Stimulated activated CD4-positive, alpha-beta T cell treated with anti-CD3 and anti-CD28 coated beads, Interleukin-12 subunit alpha, Interleukin-12 subunit beta, amount 100 ng/mL, for 48 hours (primary cell): ENCODE measurements at regions not wholly inside any gene's neighbourhood (a gene's known extent, or its start where the extent isn't known, plus 50 kb on each side); places are given as distances from the start of the nearest gene placed in this dataset.

ENCODE experiments used
- DNase-seq, 3 donors: peaks; one replicate each; pipeline ENCODE4 v3.0.0-alpha.2; 2020; ENCODE audit warnings: low read depth in 2 of 3, low spot score in 1 of 3

DNA sequence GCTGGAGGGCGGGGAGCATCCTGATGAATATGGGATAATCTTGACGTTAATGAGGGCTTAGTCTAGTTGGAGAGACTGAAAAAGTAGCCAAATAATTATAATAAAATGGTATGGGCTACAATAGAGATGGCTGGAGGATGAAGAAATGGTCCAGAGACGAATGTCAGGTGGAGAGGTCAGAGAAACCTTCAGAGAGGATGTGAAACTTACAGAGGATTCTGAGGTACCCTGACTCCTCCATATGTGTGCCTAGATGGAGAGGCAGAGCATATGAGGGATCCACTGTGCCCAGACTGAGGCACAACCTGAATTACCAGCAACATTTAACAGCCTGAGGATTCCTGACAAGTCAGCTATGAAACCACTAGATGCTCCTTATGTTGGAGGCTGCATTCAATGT, 417.0 kb downstream of the ATP23 start:
- DNase-seq = no peak

DNA sequence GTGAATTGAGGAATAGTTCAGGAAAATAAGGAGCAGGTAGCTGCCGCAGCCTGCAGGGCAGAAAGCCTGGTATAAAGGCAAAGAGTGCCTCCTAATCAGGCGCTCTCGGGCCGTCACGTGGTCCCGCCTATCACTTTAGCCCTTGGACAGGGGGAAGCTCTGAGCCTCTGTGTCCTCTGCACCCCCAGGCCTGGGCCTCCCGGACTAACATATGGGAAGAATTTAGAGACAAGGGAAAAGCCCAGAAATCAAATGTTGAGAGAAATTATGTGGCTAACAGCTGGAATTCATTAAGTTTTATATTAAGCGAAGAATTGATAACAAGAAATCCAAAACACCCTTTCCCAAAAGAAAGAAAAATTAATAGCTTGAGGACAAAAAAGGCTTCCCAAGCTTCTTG, 417.7 kb downstream of the ATP23 start:
- no peak for DNase-seq

DNA sequence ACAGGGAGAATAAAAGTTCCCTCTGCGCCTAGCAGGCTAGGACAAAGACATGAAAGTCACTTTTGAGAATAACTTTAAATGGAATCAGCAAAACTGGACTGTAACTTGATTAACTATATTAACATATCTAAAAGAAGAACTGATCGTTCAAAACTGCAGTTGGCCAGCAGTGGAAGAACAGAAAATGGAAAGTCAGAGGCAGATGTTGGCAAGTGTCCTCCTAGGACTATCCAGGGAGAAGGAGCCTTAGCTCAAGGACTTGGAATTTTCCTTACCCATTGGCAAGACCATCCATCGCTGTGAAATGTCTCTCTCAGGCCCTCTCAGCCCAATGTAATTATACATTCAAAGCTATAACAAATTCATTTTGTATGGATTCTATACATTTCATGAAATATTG, 419.7 kb downstream of the ATP23 start:
- DNase-seq = no peak

DNA sequence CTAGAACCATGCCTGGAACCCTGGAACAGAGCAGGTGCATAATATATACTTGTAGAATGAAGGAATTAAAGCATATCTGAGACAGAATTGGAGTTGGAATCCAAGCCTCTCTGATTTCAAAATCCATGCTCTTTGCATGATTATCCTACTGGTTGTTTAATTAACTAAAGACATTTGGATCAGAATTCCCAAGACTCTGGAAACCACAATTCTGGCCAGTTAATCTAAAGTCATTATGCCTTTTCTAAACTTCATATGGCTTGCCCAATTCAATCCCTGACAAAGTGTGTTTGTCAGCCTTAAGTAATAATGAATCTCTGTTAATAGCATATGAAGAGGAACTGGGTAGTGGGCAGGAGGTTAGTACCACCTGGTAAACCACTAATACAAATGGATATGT, 422.6 kb downstream of the ATP23 start:
- no peak for DNase-seq

DNA sequence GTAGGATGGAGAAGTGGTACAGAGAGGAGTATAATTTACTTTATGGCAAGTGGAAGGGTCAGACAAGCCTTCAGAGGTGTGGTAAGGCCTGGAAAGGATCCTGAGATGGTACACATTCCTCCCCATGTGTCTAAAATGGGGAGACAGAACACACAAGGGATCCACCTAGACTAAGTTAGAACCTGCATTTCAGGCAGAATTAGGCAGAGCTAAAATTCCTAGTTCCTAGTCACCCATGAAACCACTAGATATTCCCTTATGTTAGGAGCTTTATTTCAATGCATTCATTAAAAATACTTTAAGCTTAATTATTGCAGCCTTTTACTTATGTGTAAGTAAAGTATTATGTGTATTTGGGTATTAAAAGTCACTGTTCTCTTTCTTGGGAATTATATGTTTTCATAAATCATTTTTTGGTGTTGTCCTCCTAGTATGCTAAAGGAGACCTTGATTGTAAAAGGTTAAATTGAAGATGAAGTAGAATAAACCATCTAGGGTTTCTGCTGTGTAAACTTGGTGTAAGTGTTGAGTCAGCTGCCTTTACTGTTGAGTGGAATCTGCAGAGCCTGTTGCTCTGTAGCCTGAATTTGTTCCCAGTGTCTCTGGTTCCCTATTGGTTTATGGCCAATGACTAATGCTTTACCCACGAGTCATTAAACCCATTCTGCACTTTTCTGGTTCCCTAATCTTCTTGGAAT, 423.2 kb downstream of the ATP23 start:
- no peak for DNase-seq

DNA sequence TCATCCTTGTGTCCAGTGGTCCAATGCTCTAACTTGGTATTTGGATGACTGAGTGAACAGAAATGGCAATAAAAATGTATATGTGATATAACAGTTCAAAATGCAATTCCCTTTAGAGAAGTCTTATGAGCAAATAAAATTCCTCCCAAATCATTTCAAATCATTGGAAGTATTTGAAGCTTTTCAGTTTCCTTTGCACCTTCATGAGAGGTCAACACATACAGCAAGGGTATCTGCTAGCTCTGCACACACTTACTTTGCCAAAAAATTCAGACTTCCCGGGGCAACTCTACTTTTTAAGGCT, 423.7 kb downstream of the ATP23 start:
- no peak for DNase-seq

DNA sequence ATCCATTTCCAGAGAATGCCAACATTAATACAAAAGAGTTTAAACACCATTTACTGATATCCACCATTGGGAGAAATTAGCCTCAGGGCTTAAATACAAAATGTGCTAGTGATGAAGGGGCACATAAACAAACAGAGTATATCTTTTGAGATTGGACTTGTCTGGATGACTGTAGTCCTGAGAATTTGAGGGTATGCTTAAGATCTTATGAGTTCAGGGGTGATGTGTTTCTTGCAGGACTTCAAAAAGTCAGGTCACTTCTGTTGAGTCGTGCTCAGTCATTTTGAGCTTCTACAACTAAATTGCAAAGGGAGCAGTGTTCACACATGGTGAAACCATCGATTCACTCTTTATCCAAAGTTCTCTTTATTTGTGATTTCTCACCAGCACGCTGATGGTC, 425.7 kb downstream of the ATP23 start:
- no peak for DNase-seq

DNA sequence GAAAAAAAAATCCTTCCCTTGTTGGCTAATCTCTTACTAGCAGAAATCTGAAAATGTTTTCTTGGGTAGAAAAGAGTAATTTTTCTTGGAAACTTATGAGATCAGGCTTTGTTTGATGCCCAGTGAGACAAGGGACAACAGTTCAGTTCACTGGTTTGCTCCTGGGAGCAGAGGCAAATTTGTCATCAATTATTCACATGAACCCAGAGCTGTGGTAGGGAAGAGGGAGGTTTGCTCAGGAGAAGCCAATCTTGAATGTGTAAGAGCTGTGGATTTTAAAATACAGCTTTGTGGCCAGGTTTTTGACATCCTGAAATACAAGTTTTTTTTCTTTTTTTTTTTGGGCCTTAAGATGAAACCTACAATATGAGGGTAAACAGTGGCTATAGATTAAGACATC, 426.6 kb downstream of the ATP23 start:
- DNase-seq = no peak

DNA sequence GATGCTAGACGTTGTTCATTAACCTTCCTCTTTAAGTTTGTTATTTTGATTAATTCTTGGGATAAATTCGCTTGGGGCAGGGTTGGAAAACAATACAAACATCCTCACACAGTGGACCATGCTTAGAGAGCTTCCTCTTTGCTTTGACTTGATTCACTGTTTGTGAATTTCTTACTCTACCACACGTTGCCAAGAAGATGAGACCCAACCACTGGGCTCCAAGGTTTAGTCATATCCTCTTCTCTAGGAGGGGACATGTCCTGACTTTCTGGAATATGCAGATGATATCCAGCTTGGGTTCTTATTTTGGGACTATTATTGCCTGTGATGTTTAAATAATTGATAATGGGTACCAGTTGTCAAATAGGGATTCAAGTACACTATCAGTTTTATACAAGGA, 428.2 kb downstream of the ATP23 start:
- no peak for DNase-seq

DNA sequence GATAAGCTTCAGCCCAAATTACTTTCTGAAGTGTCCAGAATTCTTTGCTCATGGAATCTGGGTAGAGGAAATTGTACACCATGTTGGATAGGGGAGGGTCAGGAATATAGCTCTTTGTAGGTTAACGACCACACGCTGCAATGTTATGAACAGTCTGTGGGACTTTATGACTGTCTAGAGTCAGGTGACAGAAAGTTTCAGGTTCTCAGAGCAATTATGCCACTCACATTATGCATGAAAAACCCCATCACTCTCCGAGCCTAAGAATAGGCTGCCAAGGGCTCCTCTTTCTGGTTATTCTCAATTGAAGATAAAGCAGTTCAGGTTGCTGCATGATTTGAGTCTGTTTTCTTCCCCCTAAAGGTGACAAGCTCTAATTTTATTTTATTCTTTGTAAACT, 430.9 kb downstream of the ATP23 start:
- DNase-seq = no peak

DNA sequence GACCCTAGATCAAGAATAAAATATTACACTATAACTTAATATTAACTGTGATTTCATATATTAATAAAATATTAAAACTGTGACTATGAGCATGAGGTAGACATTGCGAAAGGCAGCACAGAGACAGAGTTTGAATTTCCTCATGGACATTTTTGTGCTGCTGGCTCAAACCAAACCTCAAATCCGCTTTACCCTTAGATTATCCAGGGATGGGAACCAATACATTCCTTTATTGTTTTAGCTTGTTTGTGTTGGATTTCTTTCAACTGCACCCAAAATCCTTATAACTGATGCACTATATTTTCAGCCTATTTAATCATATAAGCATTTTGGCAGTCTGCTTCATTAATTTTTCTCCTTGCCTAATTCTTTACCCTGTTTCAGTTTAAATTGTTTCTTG, 436.7 kb downstream of the ATP23 start:
- DNase-seq = no peak

DNA sequence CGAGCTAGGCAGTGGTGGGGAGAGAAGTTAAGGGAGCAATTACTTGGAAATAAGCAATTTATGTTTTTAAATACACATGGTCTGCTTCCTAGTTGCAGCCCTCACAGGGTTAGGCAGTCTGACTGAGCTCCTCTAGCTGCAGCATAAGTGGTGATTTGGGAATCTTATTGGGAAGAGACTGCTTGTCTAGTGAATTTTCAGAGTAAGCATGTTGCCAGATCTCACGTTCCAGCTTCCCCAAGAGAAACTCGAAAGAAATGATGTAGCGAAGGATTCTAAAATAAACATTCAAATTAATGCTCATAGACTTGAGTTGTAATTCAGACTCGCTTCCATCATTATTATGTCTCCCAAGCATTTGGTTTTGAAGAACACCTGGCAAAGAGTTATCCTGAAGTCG, 440.2 kb downstream of the ATP23 start:
- DNase-seq = no peak

DNA sequence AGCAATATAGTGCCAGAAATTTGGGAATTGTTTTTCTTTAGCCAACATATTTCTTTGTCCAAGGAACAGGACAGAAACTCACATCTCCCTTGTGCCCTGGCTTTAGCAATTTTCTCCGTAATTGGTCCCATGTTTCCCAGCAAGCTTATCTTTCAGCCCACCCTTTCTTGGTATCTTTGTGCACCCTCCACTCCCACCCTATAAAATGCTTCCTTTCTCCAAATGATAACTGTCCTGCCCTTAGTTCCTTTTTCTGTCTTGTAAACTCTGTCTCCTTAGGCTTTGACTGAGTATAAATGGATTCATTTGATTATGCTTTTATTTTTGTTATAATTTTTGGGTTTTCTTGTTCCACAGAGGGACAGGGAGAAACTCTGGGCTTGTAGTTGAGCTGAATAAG, 442.8 kb downstream of the ATP23 start:
- DNase-seq = no peak

DNA sequence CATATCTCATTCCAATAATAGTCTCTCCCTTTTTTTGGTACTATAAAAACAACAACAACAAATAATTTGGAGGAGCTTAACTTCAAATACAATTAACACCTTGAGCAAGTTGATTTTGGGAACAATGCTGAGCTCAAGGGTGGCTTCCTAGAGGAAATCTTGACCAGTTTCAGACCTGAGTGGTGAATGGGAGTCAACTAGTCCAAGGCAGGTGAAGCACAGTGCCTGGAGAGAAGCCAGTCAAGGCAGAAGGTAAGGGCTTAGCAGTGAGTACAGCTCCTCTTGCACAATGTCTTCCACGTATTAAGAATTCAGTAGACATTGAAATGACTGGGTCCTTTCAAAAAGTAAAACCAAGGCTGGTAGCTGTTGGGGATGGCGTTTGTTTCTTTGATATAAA, 444.8 kb downstream of the ATP23 start:
- no peak for DNase-seq

DNA sequence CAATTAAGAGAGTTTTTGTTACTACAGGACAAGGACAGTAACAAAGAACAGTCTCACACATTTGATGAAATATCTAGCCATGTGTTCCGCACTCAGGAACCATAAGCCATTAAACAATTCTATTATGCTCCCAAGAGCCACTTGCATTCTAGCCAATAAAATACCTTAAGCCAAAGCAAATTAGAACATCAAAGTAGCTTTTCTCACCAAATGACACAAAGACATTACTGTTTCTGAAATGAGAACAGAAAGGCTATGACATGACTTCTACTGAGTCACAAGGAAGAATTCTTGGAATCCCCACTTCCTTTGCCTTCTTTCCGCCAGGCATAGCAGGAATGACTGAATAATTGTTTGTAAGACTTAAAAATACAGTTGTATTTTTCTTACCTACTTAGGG, 445.8 kb downstream of the ATP23 start:
- DNase-seq = no peak

DNA sequence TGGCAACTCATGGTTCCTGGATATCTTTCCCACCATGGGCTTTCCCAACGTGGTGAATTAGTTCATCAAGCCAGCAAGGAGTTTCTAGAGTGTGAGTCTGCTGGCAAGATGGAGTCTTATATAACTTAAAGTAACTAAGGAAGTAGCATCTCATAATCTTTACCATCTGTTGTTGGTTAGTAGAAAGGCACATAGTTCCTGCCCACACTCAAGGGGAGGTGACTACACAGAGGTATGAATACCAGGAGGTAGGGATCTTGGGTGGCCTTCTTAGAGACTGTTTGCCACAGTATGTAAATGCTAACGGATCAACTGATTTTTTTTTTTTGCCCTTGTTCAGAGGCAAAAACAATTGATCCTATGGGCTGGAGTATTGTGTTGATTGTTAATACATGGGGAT, 446.9 kb downstream of the ATP23 start:
- no peak for DNase-seq

DNA sequence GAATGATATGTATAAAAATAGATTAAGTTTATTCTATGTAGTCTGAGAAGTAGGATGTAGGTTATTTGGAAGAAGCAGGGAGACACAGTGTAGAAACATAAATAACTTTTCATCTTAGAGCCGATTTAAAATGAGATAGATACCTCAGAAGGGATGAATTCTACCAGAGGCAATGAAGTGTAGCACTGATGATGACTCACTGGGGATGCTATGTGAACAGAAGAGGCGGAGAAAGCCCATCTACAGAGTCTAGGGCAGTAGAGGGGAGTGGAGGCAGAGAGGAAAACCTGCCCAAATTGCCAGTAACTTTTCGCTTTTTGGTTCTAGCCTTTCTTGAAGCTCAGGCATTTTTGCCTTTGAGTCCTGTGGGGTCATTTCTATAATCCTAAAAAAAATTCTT, 451.8 kb downstream of the ATP23 start:
- DNase-seq = no peak

DNA sequence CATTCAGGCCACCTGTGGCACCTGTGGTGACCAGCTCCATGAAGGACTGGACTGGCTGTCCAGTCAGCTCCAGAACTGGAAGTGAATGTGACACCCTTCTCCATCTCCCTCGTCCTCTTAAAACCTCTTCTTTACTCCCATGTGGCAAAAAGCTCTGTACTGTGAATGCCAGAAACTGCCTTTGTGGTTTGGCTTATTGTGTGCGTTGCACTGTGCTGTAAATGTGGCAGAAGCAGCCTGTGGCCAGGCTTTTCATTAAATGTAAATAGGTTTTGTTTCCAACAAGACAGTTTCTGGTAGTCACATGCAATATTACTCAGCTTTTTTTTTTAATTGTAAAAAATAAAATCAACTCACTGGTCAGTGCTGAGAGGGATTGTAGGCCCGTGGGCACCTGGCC, 453.7 kb downstream of the ATP23 start:
- DNase-seq = no peak

DNA sequence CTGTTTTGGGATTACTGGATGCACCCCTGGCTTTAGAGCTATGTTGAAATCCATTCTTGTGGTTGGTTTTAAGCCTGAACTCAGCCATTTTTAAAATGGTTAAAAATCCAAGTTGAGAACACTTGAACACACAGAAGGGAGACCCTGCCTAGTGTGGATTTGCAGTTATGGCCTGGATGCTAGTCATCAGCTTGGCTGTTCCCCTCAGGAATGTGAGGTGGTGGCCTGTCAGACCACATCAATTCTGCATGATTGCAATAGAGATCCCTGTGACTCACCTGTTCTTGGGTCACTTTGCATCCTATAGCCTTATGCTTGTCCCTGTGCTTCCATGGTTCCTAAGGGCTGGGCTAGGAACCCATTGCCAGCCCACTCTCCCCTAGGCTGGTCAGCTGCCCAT, 454.1 kb downstream of the ATP23 start:
- DNase-seq = no peak

DNA sequence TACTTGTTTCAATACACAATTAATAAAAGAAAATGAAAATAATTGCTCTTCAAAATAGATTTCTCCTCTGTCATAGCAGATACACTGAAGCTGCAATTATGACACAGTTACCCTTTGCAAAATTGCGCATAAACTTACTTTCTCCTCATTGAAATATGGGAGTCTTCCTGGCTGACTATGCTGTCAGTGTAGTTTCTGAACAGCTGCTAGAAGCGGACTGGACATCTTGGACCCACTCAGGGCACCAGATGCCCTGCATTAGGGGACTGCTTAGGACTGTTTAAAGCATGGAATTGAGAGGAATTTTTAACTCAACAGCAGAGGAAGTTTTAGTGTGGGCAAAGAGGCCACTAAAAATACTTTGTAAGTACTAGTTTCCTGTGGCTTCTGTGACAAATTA, 454.9 kb downstream of the ATP23 start:
- no peak for DNase-seq

DNA sequence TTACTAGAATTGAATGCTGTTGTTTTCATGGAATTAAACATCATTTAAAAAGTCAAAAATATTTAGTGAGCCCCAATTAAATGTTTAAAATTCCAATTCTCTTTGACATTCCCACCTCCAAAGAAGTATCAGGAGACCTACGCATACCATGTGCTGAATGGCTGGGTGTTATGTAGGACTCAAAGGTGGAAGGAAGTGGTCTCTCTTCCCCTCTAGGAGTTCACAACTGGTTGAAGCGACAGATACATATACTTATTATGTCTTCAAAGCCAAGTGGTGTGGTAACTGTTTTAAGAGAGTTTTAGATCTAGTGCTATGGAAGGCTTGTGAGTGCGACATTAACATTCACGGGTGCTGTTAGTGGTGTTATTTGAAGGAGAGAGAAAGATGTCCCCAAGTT, 464.0 kb downstream of the ATP23 start:
- no peak for DNase-seq

DNA sequence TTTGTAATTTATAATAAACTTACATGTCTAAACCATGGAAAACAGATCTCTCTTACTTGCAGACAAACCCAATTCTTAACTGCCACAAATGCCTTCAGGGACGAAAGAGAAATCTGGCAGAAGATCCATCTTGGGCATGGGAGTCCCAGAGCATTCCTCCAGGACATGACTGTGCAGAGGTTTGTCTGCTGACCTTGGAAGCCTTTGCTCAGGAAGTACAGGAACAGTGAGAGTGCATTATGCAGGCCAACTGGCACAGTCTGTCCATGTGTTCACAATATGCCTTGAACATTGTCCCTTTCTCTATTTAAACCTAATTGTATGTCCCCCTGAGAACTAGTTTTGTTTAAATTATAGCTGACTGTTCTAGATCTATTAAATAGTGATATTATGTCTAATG, 467.1 kb downstream of the ATP23 start:
- no peak for DNase-seq

DNA sequence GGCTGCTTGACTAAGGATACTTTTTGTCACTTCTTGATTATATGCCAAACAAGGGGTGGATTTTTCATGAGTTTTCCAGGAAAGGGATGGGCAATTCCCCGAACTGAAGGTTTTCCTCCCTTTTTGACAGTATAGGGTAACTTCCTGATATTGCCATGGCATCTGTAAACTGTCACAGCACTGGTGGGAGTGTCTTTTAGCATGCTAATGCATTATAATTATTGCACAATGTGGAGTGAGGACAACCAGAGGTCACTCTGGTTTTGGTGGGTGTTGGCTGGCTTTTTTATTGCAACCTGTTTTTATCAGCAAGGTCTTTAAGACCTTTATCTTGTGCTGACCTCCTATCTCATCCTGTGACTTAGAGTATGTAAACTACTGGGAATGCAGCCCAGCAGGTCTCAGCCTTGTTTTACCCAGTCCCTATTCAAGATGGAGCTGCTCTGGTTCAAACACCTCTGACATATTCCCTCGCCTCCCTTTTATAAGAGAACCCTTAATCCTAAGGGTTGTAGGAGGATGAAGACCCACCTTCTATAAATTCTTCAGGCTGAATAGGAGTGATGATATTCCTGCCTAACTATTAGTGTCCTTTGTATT, 471.2 kb downstream of the ATP23 start:
- DNase-seq = no peak

DNA sequence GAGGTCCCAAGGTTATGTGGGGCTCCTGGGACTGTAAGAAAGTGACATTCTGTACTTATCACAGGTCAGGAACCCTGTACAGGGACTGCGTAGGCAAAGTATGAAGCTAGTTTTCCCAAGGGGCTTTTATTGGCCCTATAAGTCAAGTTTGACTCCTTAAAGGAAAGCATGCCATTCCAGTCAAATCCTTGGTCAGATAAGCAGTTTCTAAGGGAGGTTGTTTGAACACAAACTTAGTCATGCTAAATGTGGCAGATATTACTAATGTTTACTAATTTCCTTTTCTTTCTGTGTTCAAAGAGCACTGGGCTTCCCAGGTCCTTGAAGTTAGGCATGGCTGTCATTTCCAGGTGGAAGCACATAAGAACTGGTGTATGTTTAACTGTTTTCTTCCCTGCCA, 472.4 kb downstream of the ATP23 start:
- DNase-seq = no peak
